ENCODE measurements at regions not wholly inside any gene's neighbourhood (a gene's known extent, or its start where the extent isn't known, plus 50 kb on each side); places are given as distances from the start of the nearest gene placed in this dataset.
"Not testable (repeated sequence)": the region's sequence is repeated elsewhere in the genome, so short reads cannot be mapped to it uniquely, and the experiment has no call there.

DNA sequence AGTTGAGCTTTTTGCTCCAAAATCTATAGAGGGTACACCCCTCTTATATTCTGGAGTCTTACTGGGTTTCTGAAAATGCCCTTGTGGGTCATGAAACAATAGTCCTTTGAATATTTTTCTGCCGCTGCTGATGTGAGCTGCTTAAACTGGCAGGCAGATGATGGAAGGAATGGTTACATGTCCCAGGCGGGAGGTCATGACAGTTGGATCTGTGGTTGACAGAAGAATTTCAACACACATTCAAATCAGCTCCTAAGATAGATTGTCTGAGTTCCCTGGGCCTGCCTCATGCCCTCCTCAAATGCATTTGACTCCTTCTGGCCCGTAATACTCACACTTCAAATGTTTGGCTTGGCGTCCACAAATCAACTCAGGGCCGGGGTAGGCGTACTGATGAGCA lies 105.0 kb upstream of the IKBKE start:
- not testable (repeated sequence) for H3K9ac ChIP-seq (ENCODE audit: low read length in 2 of 2); H3K27ac ChIP-seq (ENCODE audit: low read length); H3K9me3 ChIP-seq (ENCODE audit: control insufficient read depth in 2 of 2, low read length in 2 of 2); H3K4me1 ChIP-seq (ENCODE audit: control insufficient read depth, insufficient read depth, low read length); H3K4me3 ChIP-seq (ENCODE audit: low read length in 2 of 2); H3K27me3 ChIP-seq (ENCODE audit: control insufficient read depth in 1 of 2, insufficient read depth in 2 of 2, low read length in 2 of 2); H3K36me3 ChIP-seq (ENCODE audit: control insufficient read depth in 2 of 2, insufficient read depth in 2 of 2, low read length in 2 of 2)

DNA sequence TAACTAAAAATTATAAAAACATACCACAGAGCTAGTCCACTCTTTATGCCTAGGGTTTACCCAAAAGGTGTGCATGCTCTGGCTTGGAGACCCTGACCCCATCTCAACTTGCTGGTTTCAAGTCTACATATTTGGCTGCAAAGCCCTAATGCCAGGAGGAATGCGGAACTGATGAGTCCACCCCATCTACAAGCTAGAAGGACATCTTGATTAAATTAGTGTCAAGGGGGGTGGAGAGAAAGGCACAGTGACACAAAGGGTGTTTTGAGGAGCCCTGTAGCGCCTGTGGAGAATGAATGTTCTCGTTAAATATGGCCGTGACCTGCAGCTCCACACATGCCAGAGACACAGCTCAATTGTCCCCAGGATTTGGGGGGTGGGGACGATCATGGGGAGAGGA lies 104.1 kb upstream of the IKBKE start:
- H3K4me3 ChIP-seq (ENCODE audit: low read length in 2 of 2); H3K9ac ChIP-seq (ENCODE audit: low read length in 2 of 2); H3K27me3 ChIP-seq (ENCODE audit: control insufficient read depth in 1 of 2, insufficient read depth in 2 of 2, low read length in 2 of 2); H3K27ac ChIP-seq (ENCODE audit: low read length); H3K4me1 ChIP-seq (ENCODE audit: control insufficient read depth, insufficient read depth, low read length); H3K9me3 ChIP-seq (ENCODE audit: control insufficient read depth in 2 of 2, low read length in 2 of 2); H3K36me3 ChIP-seq (ENCODE audit: control insufficient read depth in 2 of 2, insufficient read depth in 2 of 2, low read length in 2 of 2): not testable (repeated sequence)

DNA sequence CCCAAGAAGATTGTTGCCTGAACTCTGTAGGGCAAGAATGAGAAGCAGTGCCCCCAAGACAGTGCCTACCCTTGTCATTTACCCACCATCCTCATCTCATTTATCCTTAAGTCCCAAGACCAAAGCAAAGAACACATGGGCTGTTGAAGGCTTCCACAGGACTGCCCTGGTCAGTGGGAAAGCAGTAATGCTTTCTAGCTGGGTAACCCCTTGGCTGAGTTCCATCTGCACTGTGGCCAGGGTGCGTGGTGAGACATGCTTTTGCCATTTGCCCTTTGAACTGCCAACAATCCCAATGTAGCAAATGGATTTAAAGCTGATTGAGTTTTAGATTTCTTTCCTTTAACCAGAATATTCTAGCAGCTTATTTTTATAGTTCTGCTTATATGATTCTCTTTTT lies 103.5 kb upstream of the IKBKE start:
- H3K27me3 ChIP-seq (ENCODE audit: control insufficient read depth in 1 of 2, insufficient read depth in 2 of 2, low read length in 2 of 2); H3K27ac ChIP-seq (ENCODE audit: low read length); H3K4me3 ChIP-seq (ENCODE audit: low read length in 2 of 2); H3K9me3 ChIP-seq (ENCODE audit: control insufficient read depth in 2 of 2, low read length in 2 of 2); H3K9ac ChIP-seq (ENCODE audit: low read length in 2 of 2); H3K4me1 ChIP-seq (ENCODE audit: control insufficient read depth, insufficient read depth, low read length); H3K36me3 ChIP-seq (ENCODE audit: control insufficient read depth in 2 of 2, insufficient read depth in 2 of 2, low read length in 2 of 2): not testable (repeated sequence)

DNA sequence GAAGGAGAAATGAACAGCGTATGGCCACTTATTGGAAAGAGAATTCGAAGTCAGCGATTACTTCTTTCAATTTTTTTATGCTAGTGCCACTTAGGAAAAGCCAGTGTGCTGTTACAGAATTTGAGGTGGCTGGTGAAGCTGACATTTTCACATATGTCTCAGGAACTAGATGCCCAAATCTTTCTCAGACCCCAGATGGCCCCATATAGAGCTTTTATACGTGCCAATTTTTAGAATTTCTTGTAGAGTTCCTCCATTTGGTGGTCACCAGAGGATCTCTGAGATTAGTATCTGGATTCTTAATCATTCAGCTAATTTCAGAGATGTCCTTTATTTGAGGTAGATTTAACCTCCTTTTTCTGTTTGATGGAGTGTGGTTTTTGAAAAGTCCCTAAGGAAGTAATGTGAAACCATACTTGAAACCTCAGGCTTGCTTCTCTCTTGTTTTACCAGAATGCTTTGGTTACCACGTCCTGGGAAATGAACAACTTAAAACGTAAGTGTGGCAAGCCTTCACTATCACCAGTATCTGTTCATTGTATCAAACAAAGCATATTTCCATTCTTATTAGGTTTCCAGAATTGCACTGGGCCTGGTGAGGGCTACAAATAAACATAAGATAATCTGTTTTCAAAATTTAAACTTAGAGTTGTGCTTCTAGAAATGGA lies 102.2 kb upstream of the IKBKE start:
- not testable (repeated sequence) for H3K4me3 ChIP-seq (ENCODE audit: low read length in 2 of 2); H3K9ac ChIP-seq (ENCODE audit: low read length in 2 of 2); H3K27ac ChIP-seq (ENCODE audit: low read length); H3K9me3 ChIP-seq (ENCODE audit: control insufficient read depth in 2 of 2, low read length in 2 of 2); H3K27me3 ChIP-seq (ENCODE audit: control insufficient read depth in 1 of 2, insufficient read depth in 2 of 2, low read length in 2 of 2); H3K4me1 ChIP-seq (ENCODE audit: control insufficient read depth, insufficient read depth, low read length); H3K36me3 ChIP-seq (ENCODE audit: control insufficient read depth in 2 of 2, insufficient read depth in 2 of 2, low read length in 2 of 2)

DNA sequence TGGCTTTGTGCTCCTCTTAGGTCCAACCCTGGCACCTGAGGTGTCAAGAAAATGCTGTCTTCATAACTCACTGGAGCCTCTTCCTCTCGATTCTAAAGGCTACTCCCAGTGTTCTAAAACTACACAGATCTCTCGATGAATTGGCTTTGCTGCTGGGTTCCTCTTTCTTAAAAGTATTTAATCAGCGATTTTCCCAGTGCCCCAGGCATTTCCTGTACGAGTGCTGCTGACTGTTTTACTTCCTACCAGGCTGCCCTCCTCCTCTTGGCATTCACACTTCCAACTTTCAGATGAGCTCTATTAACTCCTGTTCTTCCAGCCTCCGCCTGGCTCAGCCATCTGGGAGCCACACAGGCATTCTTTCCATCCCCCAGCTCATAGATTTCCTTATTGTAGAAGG lies 95.6 kb upstream of the IKBKE start:
- H3K4me3 ChIP-seq (ENCODE audit: low read length in 2 of 2); H3K9ac ChIP-seq (ENCODE audit: low read length in 2 of 2); H3K36me3 ChIP-seq (ENCODE audit: control insufficient read depth in 2 of 2, insufficient read depth in 2 of 2, low read length in 2 of 2); H3K27ac ChIP-seq (ENCODE audit: low read length); H3K9me3 ChIP-seq (ENCODE audit: control insufficient read depth in 2 of 2, low read length in 2 of 2); H3K27me3 ChIP-seq (ENCODE audit: control insufficient read depth in 1 of 2, insufficient read depth in 2 of 2, low read length in 2 of 2); H3K4me1 ChIP-seq (ENCODE audit: control insufficient read depth, insufficient read depth, low read length): not testable (repeated sequence)

DNA sequence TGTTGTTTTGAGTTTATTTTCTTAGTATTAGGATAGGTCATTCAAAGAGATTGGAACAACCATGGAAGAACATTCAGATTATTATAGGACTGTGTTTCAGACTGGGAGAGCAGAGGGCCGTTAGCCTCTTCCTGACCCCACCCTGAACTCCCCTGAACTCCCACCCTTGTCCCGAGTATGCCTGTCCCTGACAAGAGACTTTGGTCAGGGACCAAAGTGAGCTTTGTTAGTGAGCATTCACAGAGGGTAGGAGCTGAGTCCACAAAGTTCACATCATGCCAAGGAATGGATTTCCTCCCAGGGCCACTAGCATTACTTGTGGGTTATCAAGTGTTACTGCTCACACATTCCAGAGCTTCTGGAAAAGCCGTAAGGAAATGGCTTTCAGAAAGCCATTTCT lies 94.7 kb upstream of the IKBKE start:
- not testable (repeated sequence) for H3K9ac ChIP-seq (ENCODE audit: low read length in 2 of 2); H3K36me3 ChIP-seq (ENCODE audit: control insufficient read depth in 2 of 2, insufficient read depth in 2 of 2, low read length in 2 of 2); H3K9me3 ChIP-seq (ENCODE audit: control insufficient read depth in 2 of 2, low read length in 2 of 2); H3K4me1 ChIP-seq (ENCODE audit: control insufficient read depth, insufficient read depth, low read length); H3K27me3 ChIP-seq (ENCODE audit: control insufficient read depth in 1 of 2, insufficient read depth in 2 of 2, low read length in 2 of 2); H3K27ac ChIP-seq (ENCODE audit: low read length); H3K4me3 ChIP-seq (ENCODE audit: low read length in 2 of 2)

DNA sequence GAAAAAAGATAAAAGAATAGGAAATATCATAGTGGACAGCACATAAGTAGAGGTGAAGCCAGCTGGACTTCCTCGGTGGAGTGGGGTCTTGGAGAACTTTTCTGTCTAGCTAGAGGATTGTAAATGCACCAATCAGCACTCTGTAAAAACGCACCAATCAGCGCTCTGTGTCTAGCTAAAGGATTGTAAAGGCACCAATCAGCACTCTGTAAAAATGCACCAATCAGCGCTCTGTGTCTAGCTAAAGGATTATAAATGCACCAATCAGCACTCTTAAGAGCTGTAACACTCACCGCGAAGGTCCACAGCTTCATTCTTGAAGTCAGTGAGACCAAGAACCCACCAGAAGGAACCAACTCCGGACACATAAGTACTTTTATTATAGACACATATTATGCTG lies 91.8 kb upstream of the IKBKE start:
- not testable (repeated sequence) for H3K4me1 ChIP-seq (ENCODE audit: control insufficient read depth, insufficient read depth, low read length); H3K9ac ChIP-seq (ENCODE audit: low read length in 2 of 2); H3K9me3 ChIP-seq (ENCODE audit: control insufficient read depth in 2 of 2, low read length in 2 of 2); H3K36me3 ChIP-seq (ENCODE audit: control insufficient read depth in 2 of 2, insufficient read depth in 2 of 2, low read length in 2 of 2); H3K27me3 ChIP-seq (ENCODE audit: control insufficient read depth in 1 of 2, insufficient read depth in 2 of 2, low read length in 2 of 2); H3K27ac ChIP-seq (ENCODE audit: low read length); H3K4me3 ChIP-seq (ENCODE audit: low read length in 2 of 2)

DNA sequence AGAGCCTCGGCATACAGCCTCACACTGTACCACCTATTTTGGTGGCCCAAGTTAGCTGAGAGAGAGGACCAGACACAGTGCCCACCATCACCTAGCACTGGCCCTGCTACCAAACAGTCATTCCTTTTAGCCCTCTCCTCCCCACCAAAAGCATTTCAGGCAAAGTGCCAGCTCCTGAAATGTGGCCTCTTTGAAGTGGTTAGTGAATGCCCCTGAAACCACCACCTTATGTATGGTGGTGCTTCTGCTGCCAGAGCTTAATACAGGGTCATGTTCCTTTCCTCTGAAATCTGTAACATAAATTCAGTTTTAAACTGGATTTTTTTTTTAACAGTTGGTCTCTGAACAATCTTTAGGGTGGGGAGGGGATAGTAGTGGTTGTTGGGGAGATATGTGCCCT lies 91.0 kb upstream of the IKBKE start:
- H3K4me1 ChIP-seq (ENCODE audit: control insufficient read depth, insufficient read depth, low read length); H3K27me3 ChIP-seq (ENCODE audit: control insufficient read depth in 1 of 2, insufficient read depth in 2 of 2, low read length in 2 of 2); H3K9ac ChIP-seq (ENCODE audit: low read length in 2 of 2); H3K27ac ChIP-seq (ENCODE audit: low read length); H3K9me3 ChIP-seq (ENCODE audit: control insufficient read depth in 2 of 2, low read length in 2 of 2); H3K36me3 ChIP-seq (ENCODE audit: control insufficient read depth in 2 of 2, insufficient read depth in 2 of 2, low read length in 2 of 2); H3K4me3 ChIP-seq (ENCODE audit: low read length in 2 of 2): not testable (repeated sequence)

DNA sequence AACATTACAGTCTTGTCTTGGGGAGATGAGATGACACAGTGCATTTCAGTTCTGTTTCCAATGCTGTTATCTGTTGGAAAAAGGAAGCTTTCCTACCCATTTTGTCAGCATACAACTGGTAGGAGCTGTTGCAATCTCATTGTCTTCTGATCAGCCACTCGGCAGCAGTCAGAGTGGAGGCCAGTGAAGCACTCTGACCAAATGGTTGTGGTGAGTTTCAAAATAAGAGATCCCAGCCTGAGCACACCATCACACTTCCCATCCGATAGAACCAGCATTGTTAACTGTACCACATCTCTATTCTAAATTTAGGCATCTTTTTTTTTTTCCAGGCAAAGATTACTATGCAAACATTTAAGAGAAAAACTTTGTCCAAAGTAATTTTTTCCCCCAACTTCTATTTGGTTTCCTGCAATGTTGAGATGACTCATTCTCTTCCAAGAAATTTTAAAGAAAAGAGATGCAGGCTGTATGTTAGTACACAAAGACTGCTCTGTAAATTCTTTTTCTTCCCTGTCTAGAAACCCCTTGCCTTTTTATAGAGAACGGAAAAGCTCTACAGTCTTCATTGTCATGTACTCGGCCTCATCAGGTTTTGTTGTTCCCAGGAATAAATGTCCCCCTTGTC lies 90.0 kb upstream of the IKBKE start:
- H3K9ac ChIP-seq (ENCODE audit: low read length in 2 of 2); H3K4me1 ChIP-seq (ENCODE audit: control insufficient read depth, insufficient read depth, low read length); H3K27me3 ChIP-seq (ENCODE audit: control insufficient read depth in 1 of 2, insufficient read depth in 2 of 2, low read length in 2 of 2); H3K36me3 ChIP-seq (ENCODE audit: control insufficient read depth in 2 of 2, insufficient read depth in 2 of 2, low read length in 2 of 2); H3K27ac ChIP-seq (ENCODE audit: low read length); H3K9me3 ChIP-seq (ENCODE audit: control insufficient read depth in 2 of 2, low read length in 2 of 2); H3K4me3 ChIP-seq (ENCODE audit: low read length in 2 of 2): not testable (repeated sequence)

DNA sequence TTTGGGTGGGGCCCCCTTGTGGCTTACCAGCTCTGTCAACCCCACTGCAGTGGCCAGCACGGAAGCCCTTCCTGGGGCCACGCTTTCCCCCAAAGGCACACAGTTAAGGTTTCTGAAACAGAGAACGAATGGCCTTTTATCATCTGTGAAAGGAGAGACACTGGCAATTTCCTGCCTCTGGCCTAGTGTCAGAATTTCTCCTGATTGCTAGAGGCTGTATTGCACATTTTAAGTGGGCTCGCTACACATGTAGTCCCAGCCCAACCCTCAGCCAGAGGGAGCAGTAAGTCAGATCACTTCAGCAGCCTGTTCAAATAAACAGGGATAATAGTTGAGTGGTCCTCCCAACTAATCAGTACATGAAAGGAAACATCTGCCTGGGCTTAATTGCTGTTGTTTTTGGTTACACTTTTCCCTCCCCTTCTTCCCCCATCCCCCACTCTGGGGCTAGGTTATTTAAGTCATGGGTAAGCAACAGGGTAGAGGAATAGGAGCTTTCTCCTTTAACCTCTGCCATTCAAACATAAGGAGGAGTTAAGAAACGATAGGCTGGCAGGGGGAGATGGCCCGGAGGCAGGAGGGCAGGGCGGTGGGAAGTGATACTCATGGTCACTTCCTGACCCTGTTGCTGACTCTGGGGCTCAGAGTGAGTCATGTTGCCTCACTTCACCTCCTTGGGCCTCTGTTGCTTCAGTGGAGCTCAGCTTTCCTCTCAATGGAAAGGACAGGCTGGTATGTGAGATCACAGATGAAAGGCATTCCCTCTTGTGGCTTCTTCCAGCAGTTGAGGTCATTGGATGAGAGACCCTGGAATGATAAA lies 89.3 kb upstream of the IKBKE start:
- not testable (repeated sequence) for H3K27ac ChIP-seq (ENCODE audit: low read length); H3K9ac ChIP-seq (ENCODE audit: low read length in 2 of 2); H3K36me3 ChIP-seq (ENCODE audit: control insufficient read depth in 2 of 2, insufficient read depth in 2 of 2, low read length in 2 of 2); H3K4me3 ChIP-seq (ENCODE audit: low read length in 2 of 2); H3K9me3 ChIP-seq (ENCODE audit: control insufficient read depth in 2 of 2, low read length in 2 of 2); H3K4me1 ChIP-seq (ENCODE audit: control insufficient read depth, insufficient read depth, low read length); H3K27me3 ChIP-seq (ENCODE audit: control insufficient read depth in 1 of 2, insufficient read depth in 2 of 2, low read length in 2 of 2)

All from stomach smooth muscle (tissue), 2 donors.